ENCODE measurements at regions not wholly inside any gene's neighbourhood (a gene's known extent, or its start where the extent isn't known, plus 50 kb on each side); places are given as distances from the start of the nearest gene placed in this dataset.

GRCh38 chr9:27711241-27711640 is 138.0 kb upstream of the C9orf72 start:
- TF ChIP-seq CTCF (IDR thresholded peaks at IDR 0.05; ENCODE audit: low read depth, low read length, poor library complexity, severe bottlenecking) (no peak), EZH2phosphoT487 (IDR thresholded peaks at IDR 0.05; ENCODE audit: borderline replicate concordance, low read length) (no peak)

Data from DOHH2 (cell line).